ENCODE measurements at regions not wholly inside any gene's neighbourhood (a gene's known extent, or its start where the extent isn't known, plus 50 kb on each side); places are given as distances from the start of the nearest gene placed in this dataset.
A peak's percentile ranks its signal among the peaks of the same experiment; 100 is the strongest.

GRCh38 chr7:124171068-124171467 is 138.2 kb upstream of the TMEM229A start:
- Mint-ChIP-seq H3K27me3 (ENCODE audit: low read depth, poor library complexity) (peaks cover 7% of the 10 kb centered on the region), H3K36me3 (ENCODE audit: low read depth) (no peaks in the 10 kb centered on the region), H3K27ac (no peak overlapping the region), H3K4me3 (no peak overlapping the region), H3K4me1 (no peaks in the 10 kb centered on the region), H3K9me3 (peaks cover 18% of the 10 kb centered on the region)
- peak; percentile 30 for TF ChIP-seq CTCF (IDR thresholded peaks at IDR 0.05)
- DNase-seq: peak; percentile 13

DNA sequence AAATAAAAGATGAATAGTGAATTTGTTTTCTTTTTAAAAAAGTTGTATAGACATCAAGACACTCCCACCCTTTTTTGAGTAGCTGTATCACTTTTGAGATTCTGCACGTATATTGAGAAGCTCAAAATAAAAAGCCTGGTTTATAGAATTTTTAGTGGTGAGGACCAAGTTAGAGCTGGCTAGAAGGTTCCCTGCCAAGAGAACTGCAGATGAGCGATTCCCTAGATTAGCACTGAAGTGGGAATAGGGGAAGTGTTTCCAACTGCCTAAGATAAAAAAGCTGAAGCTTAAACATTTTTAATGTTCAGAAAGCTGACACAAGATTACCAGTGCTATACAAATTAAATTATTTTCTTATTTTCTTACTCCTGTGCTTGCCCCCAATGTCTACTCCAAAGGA is 135.7 kb upstream of the TMEM229A start:
- no peaks in the 10 kb centered on the region for H3K36me3 Mint-ChIP-seq (ENCODE audit: low read depth)
- H3K4me3 Mint-ChIP-seq: no peak overlapping the region
- no peak for TF ChIP-seq CTCF (IDR thresholded peaks at IDR 0.05)
- peaks cover 15% of the 10 kb centered on the region for H3K9me3 Mint-ChIP-seq
- H3K27me3 Mint-ChIP-seq (ENCODE audit: low read depth, poor library complexity): peaks cover 7% of the 10 kb centered on the region
- no peaks in the 10 kb centered on the region for H3K4me1 Mint-ChIP-seq
- H3K27ac Mint-ChIP-seq: no peak overlapping the region
- DNase-seq: no peak

DNA sequence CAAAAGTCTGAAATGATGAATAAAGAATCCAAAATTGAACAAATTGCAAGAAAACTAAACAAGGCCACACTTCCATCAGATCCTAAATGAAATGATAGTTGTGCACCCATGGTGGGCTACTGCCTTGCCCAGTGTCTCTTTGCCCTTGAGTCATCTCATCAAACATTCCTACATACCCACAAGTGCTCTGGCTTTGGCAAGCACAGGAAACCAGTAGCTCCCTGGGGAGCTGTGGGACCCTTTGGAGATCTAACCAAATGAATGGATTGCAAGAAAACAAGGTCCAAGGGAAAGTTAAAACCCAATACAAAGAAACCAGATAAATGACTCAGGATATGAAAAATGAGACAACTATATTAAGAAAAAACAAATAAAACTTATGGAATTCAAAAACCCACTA is 129.8 kb upstream of the TMEM229A start:
- Mint-ChIP-seq H3K4me1 (no peaks in the 10 kb centered on the region), H3K4me3 (no peak overlapping the region), H3K27ac (no peak overlapping the region), H3K9me3 (no peaks in the 10 kb centered on the region), H3K27me3 (ENCODE audit: low read depth, poor library complexity) (no peaks in the 10 kb centered on the region), H3K36me3 (ENCODE audit: low read depth) (no peaks in the 10 kb centered on the region)
- no peak for DNase-seq
- TF ChIP-seq CTCF (IDR thresholded peaks at IDR 0.05): no peak

- peak; percentile 58 for TF ChIP-seq CTCF (IDR thresholded peaks at IDR 0.05)
- no peaks in the 10 kb centered on the region for H3K36me3 Mint-ChIP-seq (ENCODE audit: low read depth)
- DNase-seq: no peak
- no peak overlapping the region for H3K4me3 Mint-ChIP-seq
- no peak overlapping the region for H3K27ac Mint-ChIP-seq
- no peaks in the 10 kb centered on the region for H3K4me1 Mint-ChIP-seq
- H3K27me3 Mint-ChIP-seq (ENCODE audit: low read depth, poor library complexity): peaks cover 2% of the 10 kb centered on the region
- no peaks in the 10 kb centered on the region for H3K9me3 Mint-ChIP-seq
Observed at GRCh38 chr7:124155432-124156022, 122.7 kb upstream of the TMEM229A start.

DNA sequence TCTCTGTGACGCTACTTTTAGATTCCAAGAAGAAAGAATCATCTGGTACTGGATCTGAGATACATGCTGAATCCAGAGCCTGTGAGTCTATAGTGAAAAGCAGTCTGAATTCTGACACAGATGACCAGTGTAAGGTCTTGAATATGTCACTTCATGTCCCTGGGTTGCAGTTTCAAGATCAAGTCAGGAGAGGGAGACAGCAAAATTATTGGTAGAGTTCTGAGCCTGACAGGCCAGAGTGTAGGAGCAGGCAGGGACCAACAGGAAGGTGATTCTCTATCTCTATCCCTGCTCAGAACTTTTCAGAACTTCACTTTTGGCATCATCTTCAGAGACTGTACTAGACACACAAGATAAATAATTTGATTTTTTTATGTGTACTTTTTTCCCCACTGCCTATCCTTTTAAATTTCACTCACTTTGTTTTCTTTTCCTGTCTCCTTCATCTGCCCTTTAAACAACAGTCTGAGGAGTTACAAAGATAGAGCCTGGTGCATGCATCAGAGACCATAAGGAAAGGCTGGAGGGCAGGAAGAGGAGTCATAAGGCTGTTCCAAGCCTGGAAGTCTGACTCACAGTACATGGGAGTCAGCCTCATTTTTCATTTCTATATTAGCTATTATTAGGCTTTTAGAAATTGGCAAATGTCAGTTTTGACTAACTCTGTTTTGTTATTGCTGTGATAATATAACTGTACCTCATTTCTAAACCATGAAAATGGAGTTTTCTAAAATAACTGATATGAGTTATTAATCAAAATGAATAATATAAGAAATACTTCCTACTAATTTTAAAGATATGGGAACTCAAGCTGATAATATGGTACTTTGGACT is 120.2 kb upstream of the TMEM229A start:
- peak; percentile 21 for DNase-seq
- Mint-ChIP-seq H3K9me3 (no peaks in the 10 kb centered on the region), H3K36me3 (ENCODE audit: low read depth) (no peaks in the 10 kb centered on the region), H3K4me1 (no peaks in the 10 kb centered on the region), H3K4me3 (no peak overlapping the region), H3K27ac (no peak overlapping the region), H3K27me3 (ENCODE audit: low read depth, poor library complexity) (peaks cover 3% of the 10 kb centered on the region)
- TF ChIP-seq CTCF (IDR thresholded peaks at IDR 0.05): peak; percentile 51

DNA sequence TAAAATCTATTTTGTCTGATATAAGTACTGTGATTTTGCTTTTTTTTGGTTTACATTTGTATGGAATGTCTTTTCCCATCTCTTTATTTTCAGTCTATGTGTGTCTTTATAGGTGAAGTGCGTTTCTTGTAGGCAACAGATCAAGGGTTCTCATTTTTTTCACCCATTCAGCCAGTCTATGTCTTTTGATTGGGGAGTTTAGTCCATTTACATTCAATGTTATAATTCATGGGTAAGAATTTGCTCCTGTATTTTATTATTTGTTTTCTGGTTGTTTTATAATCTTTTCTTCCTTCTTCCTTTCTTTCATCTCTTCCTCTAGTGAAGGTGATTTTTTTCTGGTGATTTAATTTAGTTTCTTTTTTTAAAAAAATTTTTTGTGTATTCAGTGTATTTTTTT is 104.8 kb upstream of the TMEM229A start:
- Mint-ChIP-seq H3K4me1 (no peaks in the 10 kb centered on the region), H3K36me3 (ENCODE audit: low read depth) (no peaks in the 10 kb centered on the region), H3K4me3 (no peak overlapping the region), H3K27me3 (ENCODE audit: low read depth, poor library complexity) (peaks cover 2% of the 10 kb centered on the region), H3K27ac (no peak overlapping the region), H3K9me3 (peaks cover 28% of the 10 kb centered on the region)
- no peak for DNase-seq
- no peak for TF ChIP-seq CTCF (IDR thresholded peaks at IDR 0.05)
